Mammary epithelial cell (primary cell): ENCODE measurements at regions not wholly inside any gene's neighbourhood (a gene's known extent, or its start where the extent isn't known, plus 50 kb on each side); places are given as distances from the start of the nearest gene placed in this dataset.

Experiments
- CTCF ChIP-seq, 2 donors: IDR thresholded peaks in 1 of 2; conservative IDR thresholded peaks in 1 of 2; 2 replicates each; pipeline ENCODE4 v1.5.1; 2011 to 2012; ENCODE audit warnings: inconsistent platforms in 2 of 2, low read length in 2 of 2, mild to moderate bottlenecking in 2 of 2, control low read depth in 1 of 2, low read depth in 1 of 2; ENCODE audit not compliant: insufficient read depth in 1 of 2; ENCODE audit errors: extremely low read depth in 1 of 2
- EZH2 ChIP-seq: IDR thresholded peaks from 2 replicates; pipeline ENCODE4 v1.6.1; 2012; ENCODE audit warnings: low read length, inconsistent platforms, borderline replicate concordance

DNA sequence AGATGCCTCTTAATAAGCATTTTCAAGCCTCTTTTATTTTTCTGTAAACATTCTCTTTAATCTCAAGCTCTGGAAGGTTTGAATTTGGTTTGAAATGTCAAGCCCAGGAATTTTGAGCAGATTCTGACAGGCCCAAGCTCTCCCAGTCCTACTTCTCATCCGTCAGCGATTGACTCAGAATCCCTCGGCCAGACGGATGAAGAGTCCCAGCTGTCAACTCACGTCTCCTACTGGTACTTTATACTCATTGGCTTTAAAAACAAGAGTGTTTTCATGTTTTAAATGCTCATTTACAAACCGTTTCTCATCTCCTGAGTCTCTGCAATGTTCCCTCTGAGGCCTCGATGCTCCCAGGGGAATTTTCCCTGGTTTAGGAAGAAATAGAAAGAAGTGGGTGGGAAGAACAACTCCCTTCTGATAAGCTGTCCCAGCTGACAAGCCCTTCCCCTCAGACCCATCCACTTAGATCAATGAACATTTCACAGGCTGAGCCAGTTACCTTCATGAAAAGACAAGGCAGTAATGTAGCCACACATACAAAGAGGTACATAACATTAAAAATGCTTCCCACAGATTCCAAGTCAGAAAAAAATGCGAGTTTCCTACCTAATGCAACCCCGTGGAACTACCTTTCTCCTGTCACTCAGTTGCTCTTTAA is 478.2 kb upstream of the DPH6 start:
- TF ChIP-seq CTCF (conservative IDR thresholded peaks at IDR 0.05 in 1 of 2, IDR thresholded peaks at IDR 0.05 in 1 of 2; ENCODE audit: extremely low read depth in 1 of 2, insufficient read depth in 1 of 2, low read depth in 1 of 2, low read length in 2 of 2): no peak
- no peak for TF ChIP-seq EZH2
